Immature natural killer cell (primary cell): ENCODE measurements at regions not wholly inside any gene's neighbourhood (a gene's known extent, or its start where the extent isn't known, plus 50 kb on each side); places are given as distances from the start of the nearest gene placed in this dataset.

Experiments used
- DNase-seq, 3 donors: peaks; one replicate each; pipeline ENCODE4 v3.0.0; 2022; ENCODE audit warnings: mixed read lengths in 1 of 3
- H3K27ac Mint-ChIP-seq, 6 donors: one replicate each; pipeline ENCODE4 v1.8.0; 2020; ENCODE audit warnings: mixed read lengths in 6 of 6, mild to moderate bottlenecking in 5 of 6, inconsistent platforms in 4 of 6, moderate library complexity in 3 of 6
- H3K27me3 Mint-ChIP-seq, 3 donors: one replicate each; pipeline ENCODE4 v1.8.0; 2020 to 2021; ENCODE audit warnings: low read depth in 3 of 3, mild to moderate bottlenecking in 3 of 3, mixed read lengths in 3 of 3, moderate library complexity in 3 of 3, inconsistent platforms in 1 of 3
- H3K36me3 Mint-ChIP-seq, 3 donors: one replicate each; pipeline ENCODE4 v1.8.0; 2020; ENCODE audit warnings: mixed read lengths in 3 of 3, inconsistent platforms in 2 of 3, mild to moderate bottlenecking in 2 of 3
- H3K4me1 Mint-ChIP-seq, 2 donors: one replicate each; pipeline ENCODE4 v1.8.0; 2020; ENCODE audit warnings: inconsistent platforms in 2 of 2, mild to moderate bottlenecking in 2 of 2, mixed read lengths in 2 of 2, moderate library complexity in 1 of 2
- H3K4me3 Mint-ChIP-seq, 5 donors: one replicate each; pipeline ENCODE4 v1.8.0; 2020; ENCODE audit warnings: mild to moderate bottlenecking in 5 of 5, mixed read lengths in 5 of 5, inconsistent platforms in 3 of 5, moderate library complexity in 3 of 5
- H3K9me3 Mint-ChIP-seq, 6 donors: one replicate each; pipeline ENCODE4 v1.8.0; 2020; ENCODE audit warnings: mild to moderate bottlenecking in 6 of 6, mixed read lengths in 6 of 6, inconsistent platforms in 4 of 6, moderate library complexity in 3 of 6

- Mint-ChIP-seq H3K9me3 (peaks cover 0 to 19% (median 8%) of the 10 kb centered on the region in 6 donors), H3K27me3 (peaks cover 0 to 1% (median 0%) of the 10 kb centered on the region in 3 donors), H3K27ac (no peak overlapping the region), H3K36me3 (no peaks in the 10 kb centered on the region), H3K4me3 (no peak overlapping the region), H3K4me1 (no peaks in the 10 kb centered on the region)
- no peak for DNase-seq
These were observed 781.9 kb downstream of the MRPL39 start for GRCh38 chr21:24825348-24825747.

GRCh38 chr21:24824209-24824608 lies 783.1 kb downstream of the MRPL39 start:
- Mint-ChIP-seq H3K27ac (no peak overlapping the region), H3K4me3 (no peak overlapping the region), H3K27me3 (peaks cover 0 to 1% (median 0%) of the 10 kb centered on the region in 3 donors), H3K36me3 (no peaks in the 10 kb centered on the region), H3K9me3 (peaks cover 0 to 15% (median 7%) of the 10 kb centered on the region in 6 donors), H3K4me1 (no peaks in the 10 kb centered on the region)
- DNase-seq, result no peak

GRCh38 chr21:24823247-24823646 lies 784.0 kb downstream of the MRPL39 start:
- H3K4me3 Mint-ChIP-seq, result no peak overlapping the region
- H3K27me3 Mint-ChIP-seq, result peaks cover 0 to 1% (median 0%) of the 10 kb centered on the region in 3 donors
- H3K36me3 Mint-ChIP-seq, result no peaks in the 10 kb centered on the region
- H3K9me3 Mint-ChIP-seq, result peaks cover 0 to 20% (median 7%) of the 10 kb centered on the region in 6 donors
- no peaks in the 10 kb centered on the region for H3K4me1 Mint-ChIP-seq
- DNase-seq, result no peak
- no peak overlapping the region for H3K27ac Mint-ChIP-seq

- Mint-ChIP-seq H3K27me3 (peaks cover 0 to 2% (median 1%) of the 10 kb centered on the region in 3 donors), H3K4me1 (no peaks in the 10 kb centered on the region), H3K36me3 (peaks cover 0 to 4% (median 0%) of the 10 kb centered on the region in 3 donors), H3K9me3 (peaks cover 0 to 12% (median 7%) of the 10 kb centered on the region in 6 donors), H3K4me3 (no peak overlapping the region), H3K27ac (no peak overlapping the region)
- DNase-seq, result no peak
These were observed 822.2 kb downstream of the MRPL39 start for GRCh38 chr21:24785033-24785432.

GRCh38 chr21:24781146-24781545 lies 826.1 kb downstream of the MRPL39 start:
- Mint-ChIP-seq H3K27me3 (peaks cover 0 to 2% (median 0%) of the 10 kb centered on the region in 3 donors), H3K4me1 (no peaks in the 10 kb centered on the region), H3K36me3 (no peaks in the 10 kb centered on the region), H3K4me3 (no peak overlapping the region), H3K27ac (no peak overlapping the region), H3K9me3 (peaks cover 2 to 18% (median 9%) of the 10 kb centered on the region in 6 donors)
- no peak for DNase-seq

GRCh38 chr21:24759348-24760075 lies 847.8 kb downstream of the MRPL39 start:
- Mint-ChIP-seq H3K27me3 (no peaks in the 10 kb centered on the region), H3K9me3 (peaks cover 7 to 25% (median 12%) of the 10 kb centered on the region in 6 donors), H3K4me3 (no peak overlapping the region), H3K4me1 (no peaks in the 10 kb centered on the region), H3K27ac (no peak overlapping the region), H3K36me3 (no peaks in the 10 kb centered on the region)
- no peak for DNase-seq

GRCh38 chr21:24738063-24738462 lies 869.2 kb downstream of the MRPL39 start:
- Mint-ChIP-seq H3K9me3 (peaks cover 9 to 28% (median 12%) of the 10 kb centered on the region in 6 donors), H3K4me1 (no peaks in the 10 kb centered on the region), H3K27ac (no peak overlapping the region)

GRCh38 chr21:24737296-24737850 lies 869.9 kb downstream of the MRPL39 start:
- Mint-ChIP-seq H3K27me3 (no peaks in the 10 kb centered on the region), H3K4me3 (no peak overlapping the region), H3K27ac (no peak overlapping the region), H3K4me1 (no peaks in the 10 kb centered on the region), H3K9me3 (peaks cover 7 to 24% (median 10%) of the 10 kb centered on the region in 6 donors), H3K36me3 (no peaks in the 10 kb centered on the region)
- DNase-seq, result no peak

More at GRCh38 chr21:24738063-24738462, 869.2 kb downstream of the MRPL39 start:
- H3K36me3 Mint-ChIP-seq, result no peaks in the 10 kb centered on the region
- DNase-seq, result no peak
- H3K27me3 Mint-ChIP-seq, result no peaks in the 10 kb centered on the region
- no peak overlapping the region for H3K4me3 Mint-ChIP-seq

GRCh38 chr21:24730661-24731060 lies 876.6 kb downstream of the MRPL39 start:
- Mint-ChIP-seq H3K4me1 (no peaks in the 10 kb centered on the region), H3K27me3 (no peaks in the 10 kb centered on the region), H3K4me3 (no peak overlapping the region), H3K36me3 (no peaks in the 10 kb centered on the region), H3K9me3 (peaks cover 3 to 13% (median 6%) of the 10 kb centered on the region in 6 donors), H3K27ac (no peak overlapping the region)
- no peak for DNase-seq

- Mint-ChIP-seq H3K36me3 (no peaks in the 10 kb centered on the region), H3K27me3 (no peaks in the 10 kb centered on the region), H3K4me1 (no peaks in the 10 kb centered on the region), H3K9me3 (peaks cover 2 to 18% (median 6%) of the 10 kb centered on the region in 6 donors), H3K4me3 (no peak overlapping the region), H3K27ac (no peak overlapping the region)
- no peak for DNase-seq
These were observed 877.7 kb downstream of the MRPL39 start for GRCh38 chr21:24729568-24729967.

- Mint-ChIP-seq H3K27ac (no peak overlapping the region), H3K36me3 (no peaks in the 10 kb centered on the region), H3K27me3 (no peaks in the 10 kb centered on the region), H3K9me3 (peaks cover 4 to 14% (median 6%) of the 10 kb centered on the region in 6 donors), H3K4me3 (no peak overlapping the region), H3K4me1 (no peaks in the 10 kb centered on the region)
- DNase-seq, result no peak
These were observed 879.4 kb downstream of the MRPL39 start for GRCh38 chr21:24727803-24728440.

GRCh38 chr21:24716281-24716918 lies 890.9 kb downstream of the MRPL39 start:
- no peak for DNase-seq
- Mint-ChIP-seq H3K27ac (no peak overlapping the region), H3K27me3 (no peaks in the 10 kb centered on the region), H3K36me3 (no peaks in the 10 kb centered on the region), H3K4me3 (no peak overlapping the region), H3K4me1 (no peaks in the 10 kb centered on the region), H3K9me3 (peaks cover 0 to 29% (median 17%) of the 10 kb centered on the region in 6 donors)

GRCh38 chr21:24714646-24715200 lies 892.6 kb downstream of the MRPL39 start:
- no peak overlapping the region for H3K4me3 Mint-ChIP-seq
- H3K27me3 Mint-ChIP-seq, result no peaks in the 10 kb centered on the region
- H3K36me3 Mint-ChIP-seq, result no peaks in the 10 kb centered on the region
- no peak for DNase-seq
- no peaks in the 10 kb centered on the region for H3K4me1 Mint-ChIP-seq
- H3K9me3 Mint-ChIP-seq, result peaks cover 1 to 30% (median 18%) of the 10 kb centered on the region in 6 donors
- no peak overlapping the region for H3K27ac Mint-ChIP-seq
